ENCODE measurements at regions not wholly inside any gene's neighbourhood (a gene's known extent, or its start where the extent isn't known, plus 50 kb on each side); places are given as distances from the start of the nearest gene placed in this dataset.
A peak's percentile ranks its signal among the peaks of the same experiment; 100 is the strongest.

- ATAC-seq (ENCODE audit: low read depth in 2 of 2) (no peak), DNase-seq (no peak)
- no peak overlapping the region for H3K4me3 Mint-ChIP-seq
- H3K36me3 Mint-ChIP-seq = no peaks in the 10 kb centered on the region
- H3K9me3 Mint-ChIP-seq = peaks cover 0 to 2% (median 0%) of the 10 kb centered on the region in 7 donors
- H3K27ac Mint-ChIP-seq = no peak overlapping the region
- peaks cover 8 to 33% (median 26%) of the 10 kb centered on the region in 3 donors for H3K27me3 Mint-ChIP-seq
- peaks cover 0 to 3% (median 0%) of the 10 kb centered on the region in 3 donors for H3K4me1 Mint-ChIP-seq
These were observed 82.1 kb upstream of the F13A1 start for GRCh38 chr6:6402591-6402990.

- Mint-ChIP-seq H3K4me1 (peaks cover 5 to 8% (median 5%) of the 10 kb centered on the region in 3 donors), H3K27ac (peak overlapping the region in 3 of 6 donors; percentile 12 to 69 (median 42)), H3K4me3 (no peak overlapping the region), H3K9me3 (peaks cover 0 to 2% (median 0%) of the 10 kb centered on the region in 7 donors), H3K27me3 (peaks cover 17 to 34% (median 22%) of the 10 kb centered on the region in 3 donors), H3K36me3 (no peaks in the 10 kb centered on the region)
- no peak for ATAC-seq (ENCODE audit: low read depth in 2 of 2)
- DNase-seq = no peak
These were observed 84.6 kb upstream of the F13A1 start for GRCh38 chr6:6405031-6405430.

- no peaks in the 10 kb centered on the region for H3K36me3 Mint-ChIP-seq
- H3K9me3 Mint-ChIP-seq = peaks cover 0 to 2% (median 0%) of the 10 kb centered on the region in 7 donors
- peaks cover 5 to 8% (median 5%) of the 10 kb centered on the region in 3 donors for H3K4me1 Mint-ChIP-seq
- ATAC-seq (ENCODE audit: low read depth in 2 of 2) (no peak), DNase-seq (no peak)
- peaks cover 12 to 35% (median 17%) of the 10 kb centered on the region in 3 donors for H3K27me3 Mint-ChIP-seq
- no peak overlapping the region for H3K27ac Mint-ChIP-seq
- no peak overlapping the region for H3K4me3 Mint-ChIP-seq
These were observed 85.7 kb upstream of the F13A1 start for GRCh38 chr6:6405997-6406714.

DNA sequence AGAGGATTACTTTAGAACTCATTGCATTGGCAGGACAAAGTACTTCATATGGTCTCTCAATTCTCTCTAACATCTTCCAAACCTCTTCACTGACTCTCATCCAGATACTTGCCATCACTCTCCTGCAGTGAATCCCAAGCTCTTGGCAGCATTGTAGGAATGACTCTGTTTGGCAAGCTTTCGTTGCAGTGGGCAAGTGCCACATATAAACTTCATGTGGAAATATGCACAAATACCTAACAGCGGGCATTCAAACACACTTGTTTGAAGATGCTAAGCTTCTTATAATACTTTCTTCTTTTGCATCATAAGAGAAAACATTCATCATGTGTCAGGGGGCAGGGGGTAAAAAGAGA lies 86.2 kb upstream of the F13A1 start:
- ATAC-seq (ENCODE audit: low read depth in 2 of 2) = no peak
- peaks cover 5 to 8% (median 5%) of the 10 kb centered on the region in 3 donors for H3K4me1 Mint-ChIP-seq
- peaks cover 8 to 29% (median 16%) of the 10 kb centered on the region in 3 donors for H3K27me3 Mint-ChIP-seq
- H3K27ac Mint-ChIP-seq = no peak overlapping the region
- DNase-seq = no peak
- H3K4me3 Mint-ChIP-seq = no peak overlapping the region
- no peaks in the 10 kb centered on the region for H3K36me3 Mint-ChIP-seq
- H3K9me3 Mint-ChIP-seq = peaks cover 0 to 2% (median 0%) of the 10 kb centered on the region in 7 donors

DNA sequence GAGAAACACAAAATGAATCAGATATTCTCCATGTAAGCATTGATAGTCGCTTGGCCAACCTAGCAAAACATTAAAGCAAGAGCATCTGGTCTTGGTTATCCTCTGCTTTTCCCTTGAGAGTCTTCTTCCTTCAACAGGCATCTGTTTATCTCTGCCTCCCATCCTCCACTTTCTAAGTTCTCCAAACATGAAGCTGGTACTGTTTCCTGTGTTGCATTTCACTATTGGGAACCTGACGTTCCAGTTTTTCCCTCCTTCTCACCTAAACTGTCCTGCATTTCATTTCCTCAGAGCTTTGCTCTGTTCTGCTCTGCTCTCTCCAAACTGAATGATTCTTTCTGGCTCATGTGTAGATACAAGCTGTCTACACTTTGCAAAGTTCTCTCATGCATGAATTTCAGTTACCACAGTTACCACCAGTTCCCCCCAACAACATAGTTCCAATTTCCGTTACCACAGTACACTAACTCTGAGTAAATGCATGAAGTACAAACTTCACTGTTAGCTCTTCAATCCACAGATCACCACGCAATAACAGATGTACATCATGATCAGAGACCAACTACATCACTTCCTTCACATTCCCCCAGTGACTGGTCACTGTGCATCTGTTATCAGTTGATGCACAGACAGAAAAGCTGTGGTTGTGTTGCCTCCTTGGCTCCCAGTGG lies 86.7 kb upstream of the F13A1 start:
- H3K4me1 Mint-ChIP-seq = peaks cover 5 to 8% (median 5%) of the 10 kb centered on the region in 3 donors
- no peak overlapping the region for H3K4me3 Mint-ChIP-seq
- H3K27ac Mint-ChIP-seq = no peak overlapping the region
- H3K27me3 Mint-ChIP-seq = peaks cover 8 to 28% (median 15%) of the 10 kb centered on the region in 3 donors
- peak; percentile 87 for DNase-seq
- H3K9me3 Mint-ChIP-seq = no peaks in the 10 kb centered on the region
- ATAC-seq (ENCODE audit: low read depth in 2 of 2) = peak; percentile 87 to 88
- H3K36me3 Mint-ChIP-seq = no peaks in the 10 kb centered on the region

DNA sequence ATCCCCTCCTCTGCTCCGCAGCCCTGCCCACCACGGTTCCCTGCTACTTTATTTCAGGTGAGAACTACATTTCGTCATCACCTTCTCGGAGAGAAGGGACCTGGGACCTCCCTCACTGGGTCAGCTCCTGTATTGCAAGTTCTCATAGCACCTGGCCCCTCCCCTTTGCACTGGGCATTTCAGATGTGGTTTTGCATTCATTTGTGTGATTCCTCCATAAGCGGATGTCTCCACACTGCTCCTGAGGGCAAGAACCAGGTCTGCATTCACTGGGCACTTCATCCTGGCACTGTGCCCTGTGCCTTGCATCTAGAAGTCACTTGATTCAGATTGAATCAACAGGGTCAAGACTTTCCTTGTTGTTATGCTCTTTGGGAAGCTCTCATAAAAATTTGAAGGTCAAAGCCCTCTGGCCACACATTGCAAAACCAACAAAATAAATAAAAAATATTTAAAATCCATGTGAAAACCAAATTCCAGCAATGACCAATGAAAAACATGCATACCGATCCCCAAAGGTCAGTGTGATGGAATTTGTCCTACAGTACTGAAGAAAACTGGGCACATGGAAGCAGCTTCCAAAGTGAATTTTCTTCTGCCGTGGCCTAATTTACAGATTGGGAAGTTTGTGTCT lies 89.1 kb upstream of the F13A1 start:
- Mint-ChIP-seq H3K27ac (peak overlapping the region in 4 of 6 donors; percentile 57 to 94 (median 80)), H3K9me3 (no peaks in the 10 kb centered on the region), H3K4me3 (peak overlapping the region in 1 of 8 donors; percentile 4), H3K4me1 (peaks cover 5% of the 10 kb centered on the region in 3 donors), H3K27me3 (peaks cover 19 to 28% (median 28%) of the 10 kb centered on the region in 3 donors), H3K36me3 (no peaks in the 10 kb centered on the region)
- ATAC-seq (ENCODE audit: low read depth in 2 of 2) (no peak), DNase-seq (no peak)

GRCh38 chr6:6411115-6411514 lies 90.7 kb upstream of the F13A1 start:
- H3K36me3 Mint-ChIP-seq = no peaks in the 10 kb centered on the region
- H3K4me3 Mint-ChIP-seq = no peak overlapping the region
- peaks cover 33 to 42% (median 39%) of the 10 kb centered on the region in 3 donors for H3K27me3 Mint-ChIP-seq
- H3K9me3 Mint-ChIP-seq = no peaks in the 10 kb centered on the region
- H3K27ac Mint-ChIP-seq = no peak overlapping the region
- ATAC-seq (ENCODE audit: low read depth in 2 of 2) (no peak), DNase-seq (no peak)
- H3K4me1 Mint-ChIP-seq = peaks cover 5% of the 10 kb centered on the region in 3 donors

DNA sequence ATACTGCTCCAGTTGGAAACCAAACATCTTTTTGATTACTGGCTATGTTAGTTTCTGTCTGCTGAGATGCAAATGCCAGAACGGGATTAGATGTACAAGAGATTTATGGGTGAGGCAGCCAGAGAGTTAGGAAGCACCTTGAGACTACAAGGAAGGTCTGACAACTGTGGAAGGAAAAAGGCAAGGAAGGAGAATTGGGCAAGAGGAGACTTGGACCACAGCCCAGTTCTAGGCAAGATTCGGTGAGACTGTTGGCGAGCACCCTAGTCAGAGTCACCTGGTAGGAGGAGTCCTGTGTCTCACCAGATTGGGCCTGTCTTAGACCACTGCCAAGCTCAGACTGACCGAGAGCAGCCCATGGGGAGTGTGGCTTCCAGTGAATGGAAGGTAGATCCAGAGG lies 91.8 kb upstream of the F13A1 start:
- peaks cover 38 to 48% (median 44%) of the 10 kb centered on the region in 3 donors for H3K27me3 Mint-ChIP-seq
- ATAC-seq (ENCODE audit: low read depth in 2 of 2) = no peak
- H3K27ac Mint-ChIP-seq = no peak overlapping the region
- H3K9me3 Mint-ChIP-seq = peaks cover 0 to 2% (median 0%) of the 10 kb centered on the region in 7 donors
- no peaks in the 10 kb centered on the region for H3K36me3 Mint-ChIP-seq
- DNase-seq = no peak
- H3K4me3 Mint-ChIP-seq = no peak overlapping the region
- H3K4me1 Mint-ChIP-seq = peaks cover 5% of the 10 kb centered on the region in 3 donors

DNA sequence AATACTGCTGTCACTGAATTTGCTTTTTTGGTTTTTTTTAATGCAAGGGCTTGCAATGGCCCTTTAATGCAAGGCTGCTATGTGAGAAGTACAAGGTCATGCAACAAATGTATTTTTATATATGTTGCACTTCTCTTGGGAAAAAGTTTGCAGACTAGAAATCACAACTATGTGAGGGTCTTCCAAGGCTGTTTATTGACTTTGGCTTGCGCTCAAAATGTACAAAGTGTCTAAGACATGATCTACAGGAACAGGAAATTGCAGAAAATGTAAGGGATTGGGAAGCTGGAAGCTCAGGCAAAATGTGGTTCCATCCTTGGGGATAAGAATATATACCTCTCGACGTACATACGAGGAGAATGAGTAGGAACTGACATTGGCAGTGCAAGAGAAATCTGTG lies 92.2 kb upstream of the F13A1 start:
- peaks cover 5% of the 10 kb centered on the region in 3 donors for H3K4me1 Mint-ChIP-seq
- ATAC-seq (ENCODE audit: low read depth in 2 of 2) (no peak), DNase-seq (no peak)
- no peak overlapping the region for H3K4me3 Mint-ChIP-seq
- no peak overlapping the region for H3K27ac Mint-ChIP-seq
- no peaks in the 10 kb centered on the region for H3K36me3 Mint-ChIP-seq
- H3K9me3 Mint-ChIP-seq = peaks cover 0 to 2% (median 0%) of the 10 kb centered on the region in 7 donors
- H3K27me3 Mint-ChIP-seq = peaks cover 38 to 51% (median 44%) of the 10 kb centered on the region in 3 donors

- Mint-ChIP-seq H3K27me3 (peaks cover 34 to 43% (median 40%) of the 10 kb centered on the region in 3 donors), H3K27ac (peak overlapping the region in 1 of 6 donors; percentile 16), H3K9me3 (peaks cover 0 to 2% (median 0%) of the 10 kb centered on the region in 7 donors), H3K4me3 (no peak overlapping the region), H3K4me1 (no peaks in the 10 kb centered on the region), H3K36me3 (no peaks in the 10 kb centered on the region)
- no peak for ATAC-seq (ENCODE audit: low read depth in 2 of 2)
- no peak for DNase-seq
These were observed 94.5 kb upstream of the F13A1 start for GRCh38 chr6:6414931-6415330.

- H3K4me3 Mint-ChIP-seq = no peak overlapping the region
- peaks cover 0 to 6% of the 10 kb centered on the region in 2 donors for H3K36me3 Mint-ChIP-seq
- peaks cover 0 to 5% (median 0%) of the 10 kb centered on the region in 7 donors for H3K9me3 Mint-ChIP-seq
- DNase-seq = no peak
- no peak overlapping the region for H3K27ac Mint-ChIP-seq
- no peaks in the 10 kb centered on the region for H3K4me1 Mint-ChIP-seq
- no peak for ATAC-seq (ENCODE audit: low read depth in 2 of 2)
- peaks cover 30 to 34% (median 34%) of the 10 kb centered on the region in 3 donors for H3K27me3 Mint-ChIP-seq
These were observed 97.0 kb upstream of the F13A1 start for GRCh38 chr6:6417475-6417874.

GRCh38 chr6:6418421-6418820 lies 98.0 kb upstream of the F13A1 start:
- Mint-ChIP-seq H3K27ac (no peak overlapping the region), H3K36me3 (peaks cover 1 to 15% of the 10 kb centered on the region in 2 donors), H3K9me3 (peaks cover 3 to 14% (median 4%) of the 10 kb centered on the region in 7 donors), H3K4me3 (no peak overlapping the region), H3K4me1 (peaks cover 0 to 3% (median 0%) of the 10 kb centered on the region in 3 donors), H3K27me3 (peaks cover 29 to 36% (median 29%) of the 10 kb centered on the region in 3 donors)
- ATAC-seq (ENCODE audit: low read depth in 2 of 2) = no peak
- DNase-seq = no peak

- Mint-ChIP-seq H3K4me1 (peaks cover 0 to 3% (median 0%) of the 10 kb centered on the region in 3 donors), H3K9me3 (peaks cover 10 to 30% (median 19%) of the 10 kb centered on the region in 7 donors), H3K36me3 (peaks cover 17 to 32% of the 10 kb centered on the region in 2 donors), H3K27ac (peak overlapping the region in 1 of 6 donors; percentile 32), H3K27me3 (peaks cover 28 to 36% (median 28%) of the 10 kb centered on the region in 3 donors), H3K4me3 (no peak overlapping the region)
- no peak for DNase-seq
- no peak for ATAC-seq (ENCODE audit: low read depth in 2 of 2)
These were observed 99.6 kb upstream of the F13A1 start for GRCh38 chr6:6420107-6420506.

Data from naive B cell (primary cell).